GM19468 (cell line): ENCODE measurements at regions not wholly inside any gene's neighbourhood (a gene's known extent, or its start where the extent isn't known, plus 50 kb on each side); places are given as distances from the start of the nearest gene placed in this dataset.

Experiments
- ATAC-seq: cut with Tn5 transposase; IDR thresholded peaks from one replicate; pipeline ENCODE4 v1.9.1; 2021; ENCODE audit warnings: mild to moderate bottlenecking, moderate library complexity, moderate number of reproducible peaks; ENCODE audit not compliant: unreplicated experiment; ENCODE audit errors: extremely low read depth

DNA sequence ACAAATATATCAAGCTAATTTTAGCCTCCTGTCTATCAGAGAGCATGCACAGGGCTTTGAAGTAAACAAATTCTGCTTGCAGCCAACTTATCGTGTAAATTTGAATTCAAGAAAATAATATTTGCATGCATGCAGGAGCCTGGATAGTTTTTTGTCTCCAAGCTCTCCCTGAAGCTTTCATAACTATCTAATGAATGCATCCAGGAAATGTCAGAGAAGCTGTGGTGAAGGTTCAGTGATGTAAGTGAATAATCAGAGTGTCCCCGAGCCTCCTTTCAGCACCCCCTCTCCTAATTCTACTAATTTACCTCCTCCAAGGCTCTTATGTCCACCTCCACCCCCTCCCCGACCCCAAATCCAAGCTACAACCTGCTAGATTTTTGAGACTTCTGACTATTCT is 172.0 kb upstream of the ZNF32 start:
- no peak for ATAC-seq

DNA sequence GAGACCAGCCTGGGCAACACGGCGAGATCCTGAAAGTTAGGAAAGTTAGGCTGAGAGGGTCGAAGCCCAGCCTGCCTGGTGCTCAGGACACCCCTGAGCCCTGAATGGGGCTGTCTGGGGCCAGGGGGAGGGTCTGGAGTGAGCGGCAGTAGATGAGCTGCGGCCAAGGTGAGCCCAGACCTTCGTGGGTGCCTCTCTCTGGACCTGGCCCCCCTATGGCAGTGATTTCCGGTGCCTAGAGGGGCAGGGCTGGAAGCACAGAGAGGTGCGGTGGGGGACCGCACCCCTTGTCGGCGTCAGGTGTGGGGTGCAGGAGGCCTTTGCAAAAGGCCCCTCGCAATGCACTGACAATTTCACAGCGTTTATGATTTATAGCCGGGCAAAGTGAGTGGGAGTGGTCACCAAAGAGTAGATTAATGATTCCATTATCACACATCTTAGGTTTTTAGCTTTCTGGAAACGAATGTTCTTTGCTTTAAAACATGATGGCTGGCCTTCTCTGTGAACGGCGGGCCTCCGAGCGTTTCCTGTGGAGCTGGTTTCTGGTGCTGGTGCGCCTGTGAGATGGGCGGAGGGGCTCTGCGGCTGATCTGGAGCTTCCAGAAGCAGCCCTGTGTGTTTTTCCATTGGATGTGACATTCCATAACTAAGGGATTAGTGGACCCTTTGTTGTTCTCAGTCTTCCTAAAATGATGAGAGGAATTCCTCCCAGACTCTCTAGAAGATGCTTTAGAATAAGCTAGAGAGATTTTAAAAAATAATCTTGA is 171.0 kb upstream of the ZNF32 start:
- no peak for ATAC-seq

DNA sequence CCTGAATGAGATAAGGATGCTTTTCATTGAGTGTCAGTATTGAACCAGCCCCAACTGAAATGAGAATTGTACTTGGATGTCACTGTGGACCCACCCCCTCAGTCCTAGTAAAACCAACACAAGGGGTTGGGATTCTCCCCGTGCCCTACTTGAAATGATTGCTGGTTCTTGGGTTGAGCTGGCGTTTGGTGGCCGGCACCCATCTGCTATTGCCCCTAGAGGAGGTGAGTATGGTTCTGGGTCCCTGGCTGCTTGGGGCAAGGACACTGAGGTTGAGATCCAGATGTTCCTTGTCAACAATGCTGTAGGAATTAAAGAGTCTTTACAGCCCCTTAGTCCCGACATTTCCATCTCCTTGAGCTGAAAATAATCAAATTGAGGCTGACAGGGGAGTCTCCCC is 170.0 kb upstream of the ZNF32 start:
- no peak for ATAC-seq

GRCh38 chr10:43817368-43817767 is 168.7 kb upstream of the ZNF32 start:
- ATAC-seq, result no peak

DNA sequence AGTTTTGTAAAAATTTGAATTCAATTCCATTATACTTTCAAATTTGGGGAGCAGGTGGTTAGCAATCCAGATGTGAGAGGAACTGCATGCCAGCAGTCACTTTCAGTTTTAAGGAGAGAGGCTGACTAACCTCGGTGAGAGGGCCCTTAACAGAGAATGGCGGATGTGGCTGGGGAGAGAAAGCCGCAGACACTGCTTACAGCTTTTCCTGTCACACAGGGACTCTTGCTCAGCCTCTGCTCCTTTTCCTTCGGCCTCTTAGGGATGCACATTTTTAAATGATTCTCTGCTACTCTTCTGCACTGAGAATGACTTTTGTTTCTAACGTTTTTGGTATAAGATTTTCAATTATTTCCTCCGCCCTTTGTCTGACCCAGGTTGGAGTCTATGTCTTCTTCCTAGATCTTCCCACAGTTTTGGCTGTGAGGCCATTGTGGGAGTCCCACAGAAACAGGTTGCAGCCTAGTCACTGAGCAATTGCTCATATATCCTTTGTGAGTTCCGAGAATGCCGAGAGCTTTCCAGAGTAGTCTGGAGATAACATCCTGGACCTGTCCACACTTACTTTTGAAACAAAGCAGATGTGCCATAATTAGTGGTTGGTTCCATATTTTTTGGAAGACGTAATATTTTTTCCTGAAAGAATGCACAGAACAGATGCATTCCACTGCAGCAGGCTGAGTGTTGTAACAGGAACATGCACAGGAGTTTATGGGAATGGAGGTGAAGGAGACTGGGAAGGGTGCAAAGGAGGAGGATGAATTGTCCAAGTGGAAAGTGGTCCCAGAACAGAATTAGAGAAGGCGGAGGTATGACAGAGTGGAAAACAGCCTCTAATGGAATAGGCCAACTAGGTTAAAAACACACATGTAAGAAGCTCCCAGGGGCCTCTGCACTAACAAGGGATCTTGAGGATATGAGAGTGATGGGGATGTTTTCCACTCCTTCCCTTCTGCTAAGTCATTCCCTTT is 168.0 kb upstream of the ZNF32 start:
- peak; percentile 85 for ATAC-seq

DNA sequence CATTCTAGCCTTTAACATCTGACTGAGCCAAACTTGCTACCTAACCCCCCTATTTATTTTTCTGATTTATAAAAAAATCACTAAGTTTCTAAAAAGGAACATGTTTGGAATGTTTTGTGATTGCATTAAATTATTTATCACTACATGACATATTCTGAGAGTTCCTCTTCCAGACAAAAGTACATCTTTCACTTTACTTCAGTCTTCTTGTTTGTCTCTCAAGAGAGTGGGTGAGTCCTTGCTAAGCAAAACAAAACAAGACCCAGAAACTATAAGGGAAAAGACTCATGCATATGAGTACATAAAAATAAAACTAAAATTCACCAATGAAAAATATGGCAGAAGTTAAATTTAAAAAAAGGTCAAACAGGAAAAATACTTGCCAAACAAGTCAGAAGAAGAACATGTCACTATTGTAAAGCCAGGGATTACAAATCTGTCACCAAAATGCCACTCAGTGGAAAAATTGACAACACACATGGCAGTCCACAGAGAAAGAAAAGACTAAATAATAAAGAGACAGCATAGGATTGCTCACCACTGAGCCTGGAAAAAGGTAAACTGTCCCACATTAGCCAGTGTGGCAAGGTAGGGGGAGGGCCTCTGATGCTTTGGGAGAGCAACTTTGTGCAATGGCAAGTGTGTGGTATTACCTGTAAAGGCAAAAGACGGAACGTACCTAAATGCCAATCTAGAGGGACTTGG is 166.7 kb upstream of the ZNF32 start:
- no peak for ATAC-seq

GRCh38 chr10:43814663-43815062 is 166.0 kb upstream of the ZNF32 start:
- no peak for ATAC-seq

GRCh38 chr10:43811871-43812270 is 163.2 kb upstream of the ZNF32 start:
- no peak for ATAC-seq

DNA sequence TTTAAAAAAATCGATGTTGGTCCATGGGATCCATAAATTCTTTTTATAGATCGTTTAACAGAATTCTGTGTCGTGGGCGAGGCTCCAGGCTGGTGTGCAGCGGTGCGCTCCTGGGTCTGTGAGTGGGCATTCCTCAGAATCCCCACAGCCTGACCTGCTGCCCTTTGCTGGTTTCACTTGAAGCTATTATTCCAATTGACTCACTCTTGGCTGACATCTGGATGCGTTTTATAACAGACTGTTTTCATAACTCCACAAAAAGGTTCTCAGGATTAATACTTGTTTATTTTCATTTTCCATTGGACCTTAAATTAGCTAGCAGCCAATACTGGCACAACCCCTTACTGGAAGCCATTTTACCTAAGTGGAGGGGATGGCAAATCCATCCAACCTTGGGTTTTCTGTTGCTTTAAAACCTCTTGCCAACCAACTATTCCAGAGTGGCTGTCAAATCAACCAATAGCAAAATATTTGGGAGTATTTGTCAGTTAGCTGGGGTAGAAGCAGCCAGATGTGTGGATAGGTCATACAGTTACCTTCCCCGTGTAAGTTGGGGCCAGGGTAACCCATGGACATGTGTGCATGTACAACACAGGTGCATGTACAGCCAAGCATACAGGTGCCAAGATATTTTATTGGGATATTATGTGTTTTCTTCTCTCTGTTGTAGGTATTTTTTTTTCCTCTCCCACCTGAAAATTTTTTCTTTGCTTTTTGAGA is 160.7 kb upstream of the ZNF32 start:
- no peak for ATAC-seq

GRCh38 chr10:43808136-43808535 is 159.5 kb upstream of the ZNF32 start:
- peak; percentile 65 for ATAC-seq

DNA sequence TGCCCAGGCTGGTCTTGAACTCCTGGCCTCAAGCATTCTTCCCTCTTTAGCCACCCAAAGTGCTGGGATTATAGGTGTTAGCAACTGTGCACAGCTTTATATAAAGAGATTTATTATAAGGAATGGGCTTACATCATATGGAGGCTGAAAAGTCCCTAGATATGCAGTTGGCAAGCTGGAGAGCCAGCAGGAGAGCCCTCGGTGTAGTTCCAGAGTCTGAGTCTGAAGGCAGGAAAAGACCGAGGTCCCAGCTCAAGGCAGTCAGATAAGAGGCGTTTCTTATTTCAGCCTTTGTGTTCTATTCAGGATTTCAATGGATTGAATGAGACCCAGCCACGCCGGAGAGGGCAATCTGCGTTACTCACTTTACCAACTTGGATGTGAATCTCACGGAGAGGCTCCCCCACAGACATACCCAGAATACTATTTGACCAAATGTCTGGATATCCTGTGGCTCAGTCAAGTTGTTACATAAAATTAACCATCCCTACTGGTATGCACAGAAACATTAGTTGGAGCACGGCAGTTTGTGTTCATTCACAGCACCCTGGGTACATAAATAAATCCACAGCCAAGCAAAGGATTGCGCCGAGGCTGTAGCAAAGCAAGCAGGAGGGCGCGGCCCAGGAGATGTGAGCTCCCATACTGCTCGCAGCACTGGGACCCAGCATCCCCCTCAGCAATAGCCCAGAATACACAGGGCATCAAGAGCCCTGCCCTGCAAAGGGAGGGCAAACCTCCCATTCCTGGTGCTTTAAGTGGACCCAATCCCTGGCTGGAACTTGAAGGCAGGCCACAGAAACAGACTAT is 158.4 kb upstream of the ZNF32 start:
- ATAC-seq, result no peak

DNA sequence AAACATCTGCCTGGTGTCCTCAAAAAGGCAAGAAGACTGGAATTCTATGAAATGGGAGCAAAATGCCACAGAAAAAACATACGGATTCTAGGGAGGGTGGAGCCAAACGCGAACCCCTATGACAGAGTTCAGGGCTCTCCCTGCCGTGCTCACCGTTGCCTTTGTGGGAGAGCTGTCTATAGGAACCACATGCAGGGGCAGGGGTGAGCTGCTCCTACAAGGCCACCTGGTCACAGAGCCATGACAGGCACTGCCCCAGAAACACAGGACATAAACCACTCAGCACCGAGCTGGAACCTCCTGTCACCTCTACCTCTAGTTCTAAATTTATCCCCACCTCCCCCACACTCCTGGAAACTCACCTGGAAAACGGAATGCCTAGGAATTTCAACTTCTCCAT is 155.1 kb upstream of the ZNF32 start:
- no peak for ATAC-seq

GRCh38 chr10:43802988-43803696 is 154.5 kb upstream of the ZNF32 start:
- ATAC-seq, result no peak

- ATAC-seq, result no peak
These were observed 152.9 kb upstream of the ZNF32 start for GRCh38 chr10:43801626-43802025.

GRCh38 chr10:43801140-43801539 is 152.5 kb upstream of the ZNF32 start:
- ATAC-seq, result no peak

DNA sequence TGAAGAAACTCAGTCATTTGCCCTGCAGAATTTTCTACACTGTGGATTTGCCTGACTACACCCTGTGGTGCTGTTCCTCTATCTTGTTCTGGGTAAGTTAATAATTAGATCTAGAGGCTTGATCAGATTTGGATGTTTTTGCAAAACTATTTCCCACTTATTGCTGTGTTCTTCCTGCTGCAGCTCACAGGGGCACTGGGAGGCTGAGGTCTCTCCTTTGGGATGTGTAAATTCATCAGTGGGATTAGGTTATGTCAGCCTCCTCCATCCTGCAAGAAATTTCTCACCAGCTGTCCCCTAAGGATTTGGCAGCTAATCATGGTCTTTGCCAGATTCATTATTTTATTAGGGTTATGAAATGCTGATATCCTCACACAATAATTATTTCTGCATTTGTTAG is 148.1 kb upstream of the ZNF32 start:
- no peak for ATAC-seq

GRCh38 chr10:43795639-43796038 is 147.0 kb upstream of the ZNF32 start:
- no peak for ATAC-seq

DNA sequence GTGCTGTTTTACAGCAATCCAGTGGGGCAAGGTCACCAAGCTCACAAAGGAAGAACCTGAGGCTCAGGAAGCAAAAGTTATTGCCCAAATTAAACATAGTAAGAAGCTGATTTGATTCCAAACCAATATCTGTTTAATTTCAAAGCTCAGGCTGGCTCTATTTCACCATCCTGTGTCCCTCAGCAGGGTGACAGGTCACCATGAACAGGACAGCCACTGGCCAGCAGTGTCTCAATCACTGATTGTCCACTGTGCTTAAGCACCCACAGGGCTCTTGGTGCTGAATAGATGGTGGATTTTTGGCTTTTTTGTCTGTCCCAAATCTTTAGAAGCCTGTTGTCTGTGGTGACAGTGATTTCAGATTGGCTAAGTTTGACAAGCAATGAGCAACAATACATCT is 146.4 kb upstream of the ZNF32 start:
- no peak for ATAC-seq
